HL-60 (cell line): ENCODE measurements at regions not wholly inside any gene's neighbourhood (a gene's known extent, or its start where the extent isn't known, plus 50 kb on each side); places are given as distances from the start of the nearest gene placed in this dataset.

Experiments
- DNase-seq, 2 experiments: peaks; one replicate each; pipeline ENCODE4 v3.0.0-alpha.2; 2010 to 2020; ENCODE audit warnings: low read depth in 1 of 2, low spot score in 1 of 2
- H3K27ac ChIP-seq: fragments of 250-450 bp; sonication (Bioruptor Pico); replicated peaks from 2 replicates; pipeline ENCODE4 v1.5.1; 2020; ENCODE audit warnings: mild to moderate bottlenecking, moderate library complexity
- H3K27me3 ChIP-seq: fragments of 250-450 bp; sonication (Bioruptor Pico); 2 replicates; pipeline ENCODE4 v1.5.1; 2021; ENCODE audit warnings: mild to moderate bottlenecking, moderate library complexity; ENCODE audit not compliant: insufficient read depth, poor library complexity, severe bottlenecking
- H3K4me3 ChIP-seq: replicated peaks from 2 replicates; pipeline ENCODE4 v1.5.1; 2011; ENCODE audit warnings: mild to moderate bottlenecking, control low read depth, low read length; ENCODE audit not compliant: insufficient read depth
- CTCF ChIP-seq: IDR thresholded peaks from one replicate; pipeline ENCODE4 v1.5.1; 2011; ENCODE audit warnings: low read length, control low read depth, inconsistent platforms; ENCODE audit not compliant: insufficient read depth
- GABPA ChIP-seq: IDR thresholded peaks from 2 replicates; pipeline ENCODE4 v1.6.1; 2012; ENCODE audit warnings: low read depth
- POLR2AphosphoS5 ChIP-seq: IDR thresholded peaks from 2 replicates; pipeline ENCODE4 v1.6.1; 2012; ENCODE audit warnings: low read depth
- REST ChIP-seq: IDR thresholded peaks from 2 replicates; pipeline ENCODE4 v1.6.1; 2012; ENCODE audit warnings: low read depth; ENCODE audit not compliant: insufficient replicate concordance
- SPI1 ChIP-seq: IDR thresholded peaks from 2 replicates; pipeline ENCODE4 v1.6.1; 2012; ENCODE audit warnings: low read depth, mild to moderate bottlenecking, borderline replicate concordance

DNA sequence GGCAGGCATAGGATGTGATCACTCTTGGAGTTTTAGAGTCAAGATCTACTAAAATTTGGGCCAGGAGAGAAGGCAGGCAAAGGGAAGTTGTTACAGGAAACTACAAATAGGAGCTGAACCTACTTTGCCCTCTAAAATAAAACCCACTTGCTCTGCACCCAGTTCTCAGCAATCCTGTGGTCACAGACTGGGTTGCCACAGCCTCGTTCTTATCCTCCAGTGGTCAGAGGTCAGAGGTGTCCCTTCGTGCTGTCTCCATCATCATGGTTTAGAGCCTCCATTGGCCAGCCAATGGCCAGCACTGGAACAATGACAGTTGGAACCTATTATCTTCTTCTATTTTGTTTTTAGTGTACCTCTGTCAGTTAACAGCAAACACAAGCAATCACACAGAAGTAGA lies 90.7 kb upstream of the TNP1 start:
- TF ChIP-seq REST = no peak
- TF ChIP-seq SPI1 = no peak
- no peak for TF ChIP-seq GABPA
- TF ChIP-seq POLR2AphosphoS5 = no peak
- no peak for TF ChIP-seq CTCF
- no peak for DNase-seq
- no peak overlapping the region for H3K4me3 ChIP-seq
- H3K27ac ChIP-seq = no peak overlapping the region
- H3K27me3 ChIP-seq = no peaks in the 10 kb centered on the region

- no peak overlapping the region for H3K27ac ChIP-seq
- no peak overlapping the region for H3K4me3 ChIP-seq
- no peak for TF ChIP-seq POLR2AphosphoS5
- no peak for TF ChIP-seq SPI1
- TF ChIP-seq CTCF = no peak
- TF ChIP-seq GABPA = no peak
- TF ChIP-seq REST = no peak
- DNase-seq = no peak
- H3K27me3 ChIP-seq = no peaks in the 10 kb centered on the region
Measured at GRCh38 chr2:216949700-216950413, 90.0 kb upstream of the TNP1 start.

DNA sequence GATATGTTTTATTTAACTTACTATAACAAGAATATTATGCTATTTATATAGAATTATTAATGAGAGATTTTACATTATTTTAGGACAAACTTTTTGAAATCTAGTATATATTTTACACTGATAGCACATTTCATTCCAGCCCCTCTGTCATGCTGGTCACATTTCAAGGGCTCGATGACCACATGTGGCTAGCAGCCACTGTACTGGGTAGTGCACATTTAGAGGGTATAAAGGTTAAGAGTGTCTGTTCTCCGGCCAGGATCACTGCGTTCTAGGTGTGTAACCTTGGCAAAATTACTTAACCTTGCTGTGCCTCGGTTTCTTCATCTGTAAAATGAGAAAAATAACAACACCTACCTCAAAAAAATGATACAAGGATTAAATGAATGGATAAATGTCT lies 87.2 kb upstream of the TNP1 start:
- TF ChIP-seq GABPA = no peak
- TF ChIP-seq REST = no peak
- no peak for TF ChIP-seq SPI1
- no peak for TF ChIP-seq CTCF
- no peak for TF ChIP-seq POLR2AphosphoS5

More for the DNA sequence above, 87.2 kb upstream of the TNP1 start:
- no peak for DNase-seq
- Histone ChIP-seq H3K27ac (no peak overlapping the region), H3K4me3 (no peak overlapping the region), H3K27me3 (no peaks in the 10 kb centered on the region)
